ENCODE measurements at regions not wholly inside any gene's neighbourhood (a gene's known extent, or its start where the extent isn't known, plus 50 kb on each side); places are given as distances from the start of the nearest gene placed in this dataset.

DNA sequence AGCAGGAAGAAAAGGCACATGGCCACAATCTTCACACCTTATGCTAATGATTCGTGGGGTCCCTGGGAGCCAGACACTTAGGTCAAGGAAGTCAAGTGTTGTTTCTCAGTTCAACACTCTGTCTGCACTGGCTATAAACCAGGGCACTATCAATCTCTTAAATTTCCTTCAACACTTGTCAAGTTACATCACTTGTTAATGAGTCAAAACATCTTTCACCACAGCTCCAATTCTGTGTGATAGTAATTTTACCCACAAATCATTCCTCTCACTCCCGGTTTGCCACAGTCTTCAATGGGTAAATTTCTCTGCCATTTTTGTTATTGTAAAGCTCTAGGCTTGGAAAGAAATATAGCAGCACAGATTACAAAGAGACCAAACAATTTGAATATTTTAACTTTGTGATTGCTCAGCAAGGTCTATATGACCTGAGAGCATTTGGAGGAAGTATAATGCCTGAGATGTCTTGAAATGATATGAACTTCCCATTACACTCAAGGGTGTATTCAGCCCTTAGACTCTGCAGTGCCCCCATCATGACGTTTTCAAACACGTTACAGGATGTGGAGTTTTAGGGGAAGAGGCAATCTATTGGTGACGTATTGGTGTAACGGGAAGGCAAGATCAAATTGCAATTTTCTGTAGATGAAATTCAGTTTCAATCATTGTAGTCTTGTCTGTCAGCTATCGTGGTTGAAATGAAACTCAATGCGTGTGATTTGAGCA is 78.7 kb downstream of the ICOS start (continued):
- TF ChIP-seq, protein P1, sequence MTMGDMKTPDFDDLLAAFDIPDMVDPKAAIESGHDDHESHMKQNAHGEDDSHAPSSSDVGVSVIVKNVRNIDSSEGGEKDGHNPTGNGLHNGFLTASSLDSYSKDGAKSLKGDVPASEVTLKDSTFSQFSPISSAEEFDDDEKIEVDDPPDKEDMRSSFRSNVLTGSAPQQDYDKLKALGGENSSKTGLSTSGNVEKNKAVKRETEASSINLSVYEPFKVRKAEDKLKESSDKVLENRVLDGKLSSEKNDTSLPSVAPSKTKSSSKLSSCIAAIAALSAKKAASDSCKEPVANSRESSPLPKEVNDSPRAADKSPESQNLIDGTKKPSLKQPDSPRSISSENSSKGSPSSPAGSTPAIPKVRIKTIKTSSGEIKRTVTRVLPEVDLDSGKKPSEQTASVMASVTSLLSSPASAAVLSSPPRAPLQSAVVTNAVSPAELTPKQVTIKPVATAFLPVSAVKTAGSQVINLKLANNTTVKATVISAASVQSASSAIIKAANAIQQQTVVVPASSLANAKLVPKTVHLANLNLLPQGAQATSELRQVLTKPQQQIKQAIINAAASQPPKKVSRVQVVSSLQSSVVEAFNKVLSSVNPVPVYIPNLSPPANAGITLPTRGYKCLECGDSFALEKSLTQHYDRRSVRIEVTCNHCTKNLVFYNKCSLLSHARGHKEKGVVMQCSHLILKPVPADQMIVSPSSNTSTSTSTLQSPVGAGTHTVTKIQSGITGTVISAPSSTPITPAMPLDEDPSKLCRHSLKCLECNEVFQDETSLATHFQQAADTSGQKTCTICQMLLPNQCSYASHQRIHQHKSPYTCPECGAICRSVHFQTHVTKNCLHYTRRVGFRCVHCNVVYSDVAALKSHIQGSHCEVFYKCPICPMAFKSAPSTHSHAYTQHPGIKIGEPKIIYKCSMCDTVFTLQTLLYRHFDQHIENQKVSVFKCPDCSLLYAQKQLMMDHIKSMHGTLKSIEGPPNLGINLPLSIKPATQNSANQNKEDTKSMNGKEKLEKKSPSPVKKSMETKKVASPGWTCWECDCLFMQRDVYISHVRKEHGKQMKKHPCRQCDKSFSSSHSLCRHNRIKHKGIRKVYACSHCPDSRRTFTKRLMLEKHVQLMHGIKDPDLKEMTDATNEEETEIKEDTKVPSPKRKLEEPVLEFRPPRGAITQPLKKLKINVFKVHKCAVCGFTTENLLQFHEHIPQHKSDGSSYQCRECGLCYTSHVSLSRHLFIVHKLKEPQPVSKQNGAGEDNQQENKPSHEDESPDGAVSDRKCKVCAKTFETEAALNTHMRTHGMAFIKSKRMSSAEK (CRISPR knock-in tag; IDR thresholded peaks at IDR 0.05; ENCODE audit: borderline replicate concordance), result no peak
- TF ChIP-seq, protein P2, sequence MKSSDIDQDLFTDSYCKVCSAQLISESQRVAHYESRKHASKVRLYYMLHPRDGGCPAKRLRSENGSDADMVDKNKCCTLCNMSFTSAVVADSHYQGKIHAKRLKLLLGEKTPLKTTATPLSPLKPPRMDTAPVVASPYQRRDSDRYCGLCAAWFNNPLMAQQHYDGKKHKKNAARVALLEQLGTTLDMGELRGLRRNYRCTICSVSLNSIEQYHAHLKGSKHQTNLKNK (CRISPR knock-in tag; IDR thresholded peaks at IDR 0.05), result no peak
- TF ChIP-seq, protein P3, sequence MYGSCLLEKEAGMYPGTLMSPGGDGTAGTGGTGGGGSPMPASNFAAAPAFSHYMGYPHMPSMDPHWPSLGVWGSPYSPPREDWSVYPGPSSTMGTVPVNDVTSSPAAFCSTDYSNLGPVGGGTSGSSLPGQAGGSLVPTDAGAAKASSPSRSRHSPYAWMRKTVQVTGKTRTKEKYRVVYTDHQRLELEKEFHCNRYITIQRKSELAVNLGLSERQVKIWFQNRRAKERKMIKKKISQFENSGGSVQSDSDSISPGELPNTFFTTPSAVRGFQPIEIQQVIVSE (CRISPR knock-in tag; IDR thresholded peaks at IDR 0.05; ENCODE audit: borderline replicate concordance), result no peak
- no peak for TF ChIP-seq NFE2L1 (CRISPR knock-in tag; IDR thresholded peaks at IDR 0.05)
- TF ChIP-seq NR1H2 (CRISPR knock-in tag; IDR thresholded peaks at IDR 0.05), result no peak
- TF ChIP-seq, protein P4, sequence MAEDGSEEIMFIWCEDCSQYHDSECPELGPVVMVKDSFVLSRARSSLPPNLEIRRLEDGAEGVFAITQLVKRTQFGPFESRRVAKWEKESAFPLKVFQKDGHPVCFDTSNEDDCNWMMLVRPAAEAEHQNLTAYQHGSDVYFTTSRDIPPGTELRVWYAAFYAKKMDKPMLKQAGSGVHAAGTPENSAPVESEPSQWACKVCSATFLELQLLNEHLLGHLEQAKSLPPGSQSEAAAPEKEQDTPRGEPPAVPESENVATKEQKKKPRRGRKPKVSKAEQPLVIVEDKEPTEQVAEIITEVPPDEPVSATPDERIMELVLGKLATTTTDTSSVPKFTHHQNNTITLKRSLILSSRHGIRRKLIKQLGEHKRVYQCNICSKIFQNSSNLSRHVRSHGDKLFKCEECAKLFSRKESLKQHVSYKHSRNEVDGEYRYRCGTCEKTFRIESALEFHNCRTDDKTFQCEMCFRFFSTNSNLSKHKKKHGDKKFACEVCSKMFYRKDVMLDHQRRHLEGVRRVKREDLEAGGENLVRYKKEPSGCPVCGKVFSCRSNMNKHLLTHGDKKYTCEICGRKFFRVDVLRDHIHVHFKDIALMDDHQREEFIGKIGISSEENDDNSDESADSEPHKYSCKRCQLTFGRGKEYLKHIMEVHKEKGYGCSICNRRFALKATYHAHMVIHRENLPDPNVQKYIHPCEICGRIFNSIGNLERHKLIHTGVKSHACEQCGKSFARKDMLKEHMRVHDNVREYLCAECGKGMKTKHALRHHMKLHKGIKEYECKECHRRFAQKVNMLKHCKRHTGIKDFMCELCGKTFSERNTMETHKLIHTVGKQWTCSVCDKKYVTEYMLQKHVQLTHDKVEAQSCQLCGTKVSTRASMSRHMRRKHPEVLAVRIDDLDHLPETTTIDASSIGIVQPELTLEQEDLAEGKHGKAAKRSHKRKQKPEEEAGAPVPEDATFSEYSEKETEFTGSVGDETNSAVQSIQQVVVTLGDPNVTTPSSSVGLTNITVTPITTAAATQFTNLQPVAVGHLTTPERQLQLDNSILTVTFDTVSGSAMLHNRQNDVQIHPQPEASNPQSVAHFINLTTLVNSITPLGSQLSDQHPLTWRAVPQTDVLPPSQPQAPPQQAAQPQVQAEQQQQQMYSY (CRISPR knock-in tag; IDR thresholded peaks at IDR 0.05), result no peak
- TF ChIP-seq GRHL2 (CRISPR knock-in tag; IDR thresholded peaks at IDR 0.05; ENCODE audit: insufficient replicate concordance, severe bottlenecking), result no peak
- no peak for TF ChIP-seq CREM (CRISPR knock-in tag; IDR thresholded peaks at IDR 0.05)
- TF ChIP-seq, protein P5, sequence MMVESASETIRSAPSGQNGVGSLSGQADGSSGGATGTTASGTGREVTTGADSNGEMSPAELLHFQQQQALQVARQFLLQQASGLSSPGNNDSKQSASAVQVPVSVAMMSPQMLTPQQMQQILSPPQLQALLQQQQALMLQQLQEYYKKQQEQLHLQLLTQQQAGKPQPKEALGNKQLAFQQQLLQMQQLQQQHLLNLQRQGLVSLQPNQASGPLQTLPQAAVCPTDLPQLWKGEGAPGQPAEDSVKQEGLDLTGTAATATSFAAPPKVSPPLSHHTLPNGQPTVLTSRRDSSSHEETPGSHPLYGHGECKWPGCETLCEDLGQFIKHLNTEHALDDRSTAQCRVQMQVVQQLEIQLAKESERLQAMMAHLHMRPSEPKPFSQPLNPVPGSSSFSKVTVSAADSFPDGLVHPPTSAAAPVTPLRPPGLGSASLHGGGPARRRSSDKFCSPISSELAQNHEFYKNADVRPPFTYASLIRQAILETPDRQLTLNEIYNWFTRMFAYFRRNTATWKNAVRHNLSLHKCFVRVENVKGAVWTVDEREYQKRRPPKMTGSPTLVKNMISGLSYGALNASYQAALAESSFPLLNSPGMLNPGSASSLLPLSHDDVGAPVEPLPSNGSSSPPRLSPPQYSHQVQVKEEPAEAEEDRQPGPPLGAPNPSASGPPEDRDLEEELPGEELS (CRISPR knock-in tag; IDR thresholded peaks at IDR 0.05), result no peak
- TF ChIP-seq, protein P6, sequence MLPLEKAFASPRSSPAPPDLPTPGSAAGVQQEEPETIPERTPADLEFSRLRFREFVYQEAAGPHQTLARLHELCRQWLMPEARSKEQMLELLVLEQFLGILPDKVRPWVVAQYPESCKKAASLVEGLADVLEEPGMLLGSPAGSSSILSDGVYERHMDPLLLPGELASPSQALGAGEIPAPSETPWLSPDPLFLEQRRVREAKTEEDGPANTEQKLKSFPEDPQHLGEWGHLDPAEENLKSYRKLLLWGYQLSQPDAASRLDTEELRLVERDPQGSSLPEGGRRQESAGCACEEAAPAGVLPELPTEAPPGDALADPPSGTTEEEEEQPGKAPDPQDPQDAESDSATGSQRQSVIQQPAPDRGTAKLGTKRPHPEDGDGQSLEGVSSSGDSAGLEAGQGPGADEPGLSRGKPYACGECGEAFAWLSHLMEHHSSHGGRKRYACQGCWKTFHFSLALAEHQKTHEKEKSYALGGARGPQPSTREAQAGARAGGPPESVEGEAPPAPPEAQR (CRISPR knock-in tag; IDR thresholded peaks at IDR 0.05), result no peak
- TF ChIP-seq GABPB1 (CRISPR knock-in tag; IDR thresholded peaks at IDR 0.05), result no peak
- TF ChIP-seq, protein P7, sequence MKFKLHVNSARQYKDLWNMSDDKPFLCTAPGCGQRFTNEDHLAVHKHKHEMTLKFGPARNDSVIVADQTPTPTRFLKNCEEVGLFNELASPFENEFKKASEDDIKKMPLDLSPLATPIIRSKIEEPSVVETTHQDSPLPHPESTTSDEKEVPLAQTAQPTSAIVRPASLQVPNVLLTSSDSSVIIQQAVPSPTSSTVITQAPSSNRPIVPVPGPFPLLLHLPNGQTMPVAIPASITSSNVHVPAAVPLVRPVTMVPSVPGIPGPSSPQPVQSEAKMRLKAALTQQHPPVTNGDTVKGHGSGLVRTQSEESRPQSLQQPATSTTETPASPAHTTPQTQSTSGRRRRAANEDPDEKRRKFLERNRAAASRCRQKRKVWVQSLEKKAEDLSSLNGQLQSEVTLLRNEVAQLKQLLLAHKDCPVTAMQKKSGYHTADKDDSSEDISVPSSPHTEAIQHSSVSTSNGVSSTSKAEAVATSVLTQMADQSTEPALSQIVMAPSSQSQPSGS (CRISPR knock-in tag; IDR thresholded peaks at IDR 0.05; ENCODE audit: borderline replicate concordance, low read depth), result no peak
- no peak for TF ChIP-seq ETV6 (CRISPR knock-in tag; IDR thresholded peaks at IDR 0.05)
- TF ChIP-seq, protein P8, sequence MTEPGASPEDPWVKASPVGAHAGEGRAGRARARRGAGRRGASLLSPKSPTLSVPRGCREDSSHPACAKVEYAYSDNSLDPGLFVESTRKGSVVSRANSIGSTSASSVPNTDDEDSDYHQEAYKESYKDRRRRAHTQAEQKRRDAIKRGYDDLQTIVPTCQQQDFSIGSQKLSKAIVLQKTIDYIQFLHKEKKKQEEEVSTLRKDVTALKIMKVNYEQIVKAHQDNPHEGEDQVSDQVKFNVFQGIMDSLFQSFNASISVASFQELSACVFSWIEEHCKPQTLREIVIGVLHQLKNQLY (CRISPR knock-in tag; IDR thresholded peaks at IDR 0.05), result no peak
